ENCODE measurements at regions not wholly inside any gene's neighbourhood (a gene's known extent, or its start where the extent isn't known, plus 50 kb on each side); places are given as distances from the start of the nearest gene placed in this dataset.

DNA sequence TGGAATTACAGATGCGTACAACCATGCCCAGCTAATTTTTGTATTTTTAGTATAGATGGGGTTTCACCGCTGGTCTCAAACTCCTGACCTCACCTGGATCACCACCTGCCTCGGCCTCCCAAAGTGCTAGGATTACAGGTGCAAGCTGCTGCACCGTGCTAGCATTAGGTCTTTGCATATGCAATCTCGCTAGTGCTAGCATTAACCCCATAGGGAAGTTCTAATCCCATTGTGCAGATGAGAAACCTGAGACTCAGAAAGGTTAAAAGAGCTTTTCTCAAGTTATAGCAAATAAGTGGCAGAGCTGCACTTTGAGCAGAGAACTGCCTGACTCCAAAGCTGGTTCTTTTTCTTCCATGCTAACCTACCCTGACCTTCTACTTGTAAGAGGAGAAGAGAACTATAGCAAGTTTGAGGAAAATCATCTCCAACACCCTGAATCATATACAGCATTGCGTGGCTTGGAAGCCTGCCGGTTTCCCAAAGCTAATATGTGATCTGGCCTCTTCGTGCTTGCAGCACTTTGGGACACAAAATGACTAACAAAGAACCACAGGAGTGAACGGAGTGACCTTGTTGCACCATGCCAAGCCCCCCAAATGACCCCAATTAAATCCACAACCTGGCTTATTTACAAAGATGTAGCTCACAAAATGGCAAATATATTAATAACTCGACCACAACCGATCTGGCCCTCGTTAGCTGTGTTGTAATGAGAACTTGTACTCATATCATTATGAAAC lies 185.1 kb downstream of the TM2D1 start:
- no peak overlapping the region for H3K4me3 Mint-ChIP-seq (ENCODE audit: unreplicated experiment)
- peaks cover 10% of the 10 kb centered on the region for H3K36me3 Mint-ChIP-seq (ENCODE audit: unreplicated experiment)
- TF ChIP-seq CTCF (IDR thresholded peaks at IDR 0.05; ENCODE audit: partially characterized antibody, unreplicated experiment), result no peak
- no peaks in the 10 kb centered on the region for H3K27me3 Mint-ChIP-seq (ENCODE audit: unreplicated experiment)
- no peaks in the 10 kb centered on the region for H3K4me1 Mint-ChIP-seq (ENCODE audit: low read depth, unreplicated experiment)
- peaks cover 2% of the 10 kb centered on the region for H3K9me3 Mint-ChIP-seq (ENCODE audit: unreplicated experiment)
- no peak overlapping the region for H3K27ac Mint-ChIP-seq (ENCODE audit: unreplicated experiment)
- DNase-seq, result no peak

GRCh38 chr1:61538228-61538627 lies 186.7 kb downstream of the TM2D1 start:
- H3K9me3 Mint-ChIP-seq (ENCODE audit: unreplicated experiment), result peaks cover 2% of the 10 kb centered on the region
- no peaks in the 10 kb centered on the region for H3K27me3 Mint-ChIP-seq (ENCODE audit: unreplicated experiment)
- DNase-seq, result no peak
- H3K36me3 Mint-ChIP-seq (ENCODE audit: unreplicated experiment), result peaks cover 8% of the 10 kb centered on the region
- H3K27ac Mint-ChIP-seq (ENCODE audit: unreplicated experiment), result no peak overlapping the region
- H3K4me1 Mint-ChIP-seq (ENCODE audit: low read depth, unreplicated experiment), result no peaks in the 10 kb centered on the region
- TF ChIP-seq CTCF (IDR thresholded peaks at IDR 0.05; ENCODE audit: partially characterized antibody, unreplicated experiment), result no peak
- no peak overlapping the region for H3K4me3 Mint-ChIP-seq (ENCODE audit: unreplicated experiment)

DNA sequence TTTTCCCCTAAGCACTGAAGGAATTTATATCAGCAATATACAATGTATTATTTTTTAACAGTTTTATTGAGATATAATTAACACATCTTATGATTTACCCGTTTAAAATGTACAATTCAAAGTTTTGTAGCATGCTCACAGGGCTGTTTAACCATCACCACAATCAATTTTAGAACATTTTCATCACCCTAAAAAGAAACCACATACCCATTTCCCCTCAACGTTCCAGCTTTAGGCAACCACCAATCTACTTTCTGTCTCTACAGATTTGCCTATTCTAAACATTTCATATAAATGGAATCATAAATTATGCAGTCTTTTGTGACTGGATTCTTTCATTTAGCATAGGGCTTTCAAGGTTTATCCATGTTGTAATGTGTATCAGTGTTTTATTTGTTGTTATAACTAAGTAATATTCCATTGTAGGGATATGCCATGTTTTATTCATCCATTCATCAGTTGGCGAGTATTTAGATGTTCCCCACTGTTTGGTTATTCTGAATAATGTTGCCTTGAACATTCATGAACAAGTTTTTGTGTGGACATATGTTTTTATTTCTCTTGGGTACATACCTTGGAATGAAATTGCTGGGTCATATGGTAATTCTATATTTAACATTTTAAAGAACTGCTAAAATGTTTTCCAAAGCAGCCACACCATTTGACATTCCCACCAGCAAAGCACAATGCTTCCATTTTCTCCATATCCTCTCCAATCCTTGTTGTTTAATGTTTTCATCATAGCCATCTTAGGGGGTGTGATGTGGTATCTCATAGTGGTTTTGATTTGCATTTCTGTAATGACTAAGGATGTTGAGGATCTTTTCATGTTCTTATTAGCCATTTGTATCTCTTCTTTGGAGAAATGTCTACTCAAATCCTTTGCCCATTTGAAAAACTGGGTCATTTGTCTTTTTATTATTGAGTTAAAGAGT lies 188.5 kb downstream of the TM2D1 start:
- DNase-seq, result no peak
- Mint-ChIP-seq H3K4me1 (ENCODE audit: low read depth, unreplicated experiment) (no peaks in the 10 kb centered on the region), H3K36me3 (ENCODE audit: unreplicated experiment) (no peaks in the 10 kb centered on the region), H3K27ac (ENCODE audit: unreplicated experiment) (no peak overlapping the region), H3K4me3 (ENCODE audit: unreplicated experiment) (no peak overlapping the region), H3K27me3 (ENCODE audit: unreplicated experiment) (no peaks in the 10 kb centered on the region), H3K9me3 (ENCODE audit: unreplicated experiment) (no peaks in the 10 kb centered on the region)
- no peak for TF ChIP-seq CTCF (IDR thresholded peaks at IDR 0.05; ENCODE audit: partially characterized antibody, unreplicated experiment)

- H3K4me3 Mint-ChIP-seq (ENCODE audit: unreplicated experiment), result no peak overlapping the region
- DNase-seq, result no peak
- no peak for TF ChIP-seq CTCF (IDR thresholded peaks at IDR 0.05; ENCODE audit: partially characterized antibody, unreplicated experiment)
- H3K27ac Mint-ChIP-seq (ENCODE audit: unreplicated experiment), result no peak overlapping the region
- no peaks in the 10 kb centered on the region for H3K4me1 Mint-ChIP-seq (ENCODE audit: low read depth, unreplicated experiment)
- H3K9me3 Mint-ChIP-seq (ENCODE audit: unreplicated experiment), result no peaks in the 10 kb centered on the region
- H3K36me3 Mint-ChIP-seq (ENCODE audit: unreplicated experiment), result no peaks in the 10 kb centered on the region
- H3K27me3 Mint-ChIP-seq (ENCODE audit: unreplicated experiment), result no peaks in the 10 kb centered on the region
These were observed 190.1 kb downstream of the TM2D1 start for GRCh38 chr1:61534847-61535246.

DNA sequence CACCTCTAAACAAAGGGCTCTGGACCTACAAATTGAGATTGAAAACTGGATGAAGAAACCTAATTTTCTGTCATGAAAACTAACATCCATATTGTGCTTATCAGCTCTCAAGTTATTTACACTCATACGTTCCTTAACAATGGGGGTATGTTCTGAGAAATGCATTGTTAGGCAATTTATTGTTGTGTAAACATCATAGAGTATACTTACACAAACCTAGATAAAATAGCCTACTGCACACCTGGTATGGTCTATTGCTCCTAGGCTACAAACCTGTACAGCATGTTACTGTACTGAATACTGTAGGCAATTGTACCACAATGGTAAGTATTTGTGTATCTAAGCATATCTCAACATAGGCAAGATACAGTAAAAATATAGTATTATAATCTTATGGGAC lies 191.4 kb downstream of the TM2D1 start:
- TF ChIP-seq CTCF (IDR thresholded peaks at IDR 0.05; ENCODE audit: partially characterized antibody, unreplicated experiment), result no peak
- no peak for DNase-seq

More for the DNA sequence above, 191.4 kb downstream of the TM2D1 start:
- H3K27ac Mint-ChIP-seq (ENCODE audit: unreplicated experiment), result no peak overlapping the region
- no peaks in the 10 kb centered on the region for H3K36me3 Mint-ChIP-seq (ENCODE audit: unreplicated experiment)
- no peaks in the 10 kb centered on the region for H3K27me3 Mint-ChIP-seq (ENCODE audit: unreplicated experiment)
- no peaks in the 10 kb centered on the region for H3K9me3 Mint-ChIP-seq (ENCODE audit: unreplicated experiment)
- H3K4me1 Mint-ChIP-seq (ENCODE audit: low read depth, unreplicated experiment), result no peaks in the 10 kb centered on the region
- H3K4me3 Mint-ChIP-seq (ENCODE audit: unreplicated experiment), result no peak overlapping the region
